A549 (cell line): ENCODE measurements at regions not wholly inside any gene's neighbourhood (a gene's known extent, or its start where the extent isn't known, plus 50 kb on each side); places are given as distances from the start of the nearest gene placed in this dataset.

Experiments
- ATAC-seq, 2 experiments: fragments of 200-7000 bp in 1 of 2; fragments of >200 bp in 1 of 2; cut with Nextera tagmentation in 1 of 2; cut with Tn5 transposase in 1 of 2; 3 replicates each; pipeline versions ENCODE4 v1.8.0 to v1.9.1; 2018 to 2020; ENCODE audit warnings: mild to moderate bottlenecking in 1 of 2, moderate library complexity in 1 of 2
- CTCF ChIA-PET: fragments of 300-600 bp; sonication (Branson Sonifier 250); formaldehyde crosslinking; extraction: SDS; loops from one replicate; lab custom pipeline; 2021; ENCODE audit warnings: antibody characterized with exemption, inconsistent platforms; lab: Yijun Ruan, JAX
- POLR2A ChIA-PET: fragments of 350-600 bp; formaldehyde crosslinking; extraction: SDS; loops from one replicate; lab custom pipeline; 2021; ENCODE audit warnings: antibody characterized with exemption, inconsistent platforms; lab: Yijun Ruan, JAX
- DNase-seq, 2 experiments: peaks; one replicate each; pipeline versions ENCODE4 v3.0.0 to v3.0.0-alpha.2; 2011 to 2016; ENCODE audit warnings: low read depth in 1 of 2, low spot score in 1 of 2
- FAIRE-seq: peaks from 2 replicates; lab custom pipeline; 2011; peaks lifted over from hg19 to GRCh38; lab: Jason Lieb, UNC
- H3K27ac ChIP-seq, 2 experiments: fragments of >200 bp; sonication (Bioruptor Twin); formaldehyde crosslinking; 3 replicates each; pipeline ENCODE4 v1.5.1; 2016 to 2017
- H3K4me1 ChIP-seq: fragments of >200 bp; sonication (Bioruptor Twin); formaldehyde crosslinking; 3 replicates; pipeline ENCODE4 v1.6.1; 2016
- H3K4me2 ChIP-seq: fragments of >200 bp; sonication (Bioruptor Twin); formaldehyde crosslinking; 3 replicates; pipeline ENCODE4 v1.6.1; 2016
- H3K4me3 ChIP-seq: fragments of >200 bp; sonication (Bioruptor Twin); formaldehyde crosslinking; 3 replicates; pipeline ENCODE4 v1.5.1; 2016
- H3K9me3 ChIP-seq: fragments of >200 bp; sonication (Bioruptor Twin); formaldehyde crosslinking; 3 replicates; pipeline ENCODE4 v1.6.1; 2016
- ATOH8 ChIP-seq: fragments of 250-450 bp; sonication (Bioruptor Pico); IDR thresholded peaks from 2 replicates; pipeline ENCODE4 v1.5.0; 2020; ENCODE audit warnings: low read depth, mild to moderate bottlenecking, moderate library complexity
- BHLHE40 ChIP-seq: IDR thresholded peaks from 2 replicates; pipeline ENCODE4 v1.6.1; 2012; ENCODE audit warnings: low read depth, low read length, inconsistent platforms
- CEBPB ChIP-seq, 2 experiments: fragments of >200 bp in 1 of 2; sonication (Bioruptor Twin) in 1 of 2; formaldehyde crosslinking in 1 of 2; IDR thresholded peaks; 2 replicates each; pipeline ENCODE4 v1.6.1; 2012 to 2016
- CHD2 ChIP-seq: fragments of 150-350 bp; IDR thresholded peaks from 2 replicates; pipeline ENCODE4 v1.6.1; 2014; ENCODE audit warnings: low read length; ENCODE audit not compliant: partially characterized antibody
- CTCF ChIP-seq: fragments of >200 bp; sonication (Bioruptor Twin); formaldehyde crosslinking; IDR thresholded peaks from 3 replicates; pipeline ENCODE4 v1.5.1; 2016
- EHMT2 ChIP-seq: fragments of 200-600 bp; sonication (generic); IDR thresholded peaks from 2 replicates; pipeline ENCODE4 v1.6.1; 2016; ENCODE audit warnings: antibody characterized with exemption, low read depth, mild to moderate bottlenecking, moderate library complexity
- EP300 ChIP-seq, 2 experiments: fragments of >200 bp; sonication (Bioruptor Twin); formaldehyde crosslinking; IDR thresholded peaks; 2 replicates in 1 of 2; 3 replicates in 1 of 2; pipeline ENCODE4 v1.6.1; 2016 to 2017
- FOSB ChIP-seq: fragments of 250-450 bp; sonication (Bioruptor Pico); IDR thresholded peaks from 2 replicates; pipeline ENCODE4 v1.5.0; 2020; ENCODE audit warnings: mild to moderate bottlenecking, moderate library complexity
- FOSL2 ChIP-seq, 2 experiments: fragments of 450-650 bp in 1 of 2; fragments of >200 bp in 1 of 2; sonication (Bioruptor Twin) in 1 of 2; formaldehyde crosslinking; IDR thresholded peaks; 2 replicates each; pipeline versions ENCODE4 v1.5.0 to v1.6.1; 2016 to 2020; ENCODE audit warnings: mild to moderate bottlenecking in 1 of 2, moderate library complexity in 1 of 2
- FOXS1 ChIP-seq: fragments of 250-450 bp; sonication (Bioruptor Pico); IDR thresholded peaks from 2 replicates; pipeline ENCODE4 v1.5.0; 2020; ENCODE audit warnings: mild to moderate bottlenecking, moderate library complexity
- HDAC2 ChIP-seq: fragments of 200-600 bp; sonication (generic); IDR thresholded peaks from 2 replicates; pipeline ENCODE4 v1.6.1; 2016
- HES2 ChIP-seq: fragments of >200 bp; sonication (Bioruptor Twin); formaldehyde crosslinking; IDR thresholded peaks from 2 replicates; pipeline ENCODE4 v1.6.1; 2016
- HMGXB4 ChIP-seq: fragments of 250-450 bp; sonication (Bioruptor Pico); IDR thresholded peaks from 2 replicates; pipeline ENCODE4 v1.5.0; 2021; ENCODE audit warnings: mild to moderate bottlenecking, moderate library complexity, borderline replicate concordance
- MAFK ChIP-seq: fragments of 450-650 bp; IDR thresholded peaks from 2 replicates; pipeline ENCODE4 v1.6.1; 2014; ENCODE audit not compliant: partially characterized antibody
- MAX ChIP-seq: IDR thresholded peaks from 2 replicates; pipeline ENCODE4 v1.6.1; 2012
- MYC ChIP-seq: IDR thresholded peaks from 2 replicates; pipeline ENCODE4 v1.6.1; 2012; ENCODE audit warnings: mild to moderate bottlenecking, inconsistent platforms, low read length, improper control_type of control experiment, borderline replicate concordance
- NPAS2 ChIP-seq: fragments of 250-450 bp; sonication (Bioruptor Pico); IDR thresholded peaks from 2 replicates; pipeline ENCODE4 v1.8.0; 2022; ENCODE audit warnings: mild to moderate bottlenecking, moderate library complexity, borderline replicate concordance
- PHF8 ChIP-seq: fragments of 200-600 bp; sonication (generic); IDR thresholded peaks from 2 replicates; pipeline ENCODE4 v1.6.1; 2016; ENCODE audit warnings: low read depth, mild to moderate bottlenecking, antibody characterized with exemption, moderate library complexity, borderline replicate concordance
- POLR2A ChIP-seq: IDR thresholded peaks from 2 replicates; pipeline ENCODE4 v1.6.1; 2012; ENCODE audit warnings: mild to moderate bottlenecking, low read length
- RFX5 ChIP-seq: fragments of 450-650 bp; IDR thresholded peaks from 2 replicates; pipeline ENCODE4 v1.7.1; 2014; ENCODE audit warnings: antibody characterized with exemption, mild to moderate bottlenecking, moderate library complexity
- USF2 ChIP-seq: fragments of 450-650 bp; IDR thresholded peaks from 2 replicates; pipeline ENCODE4 v1.6.1; 2014; ENCODE audit warnings: antibody characterized with exemption
- ZC3H11A ChIP-seq: fragments of 450-650 bp; IDR thresholded peaks from 2 replicates; pipeline ENCODE4 v1.6.1; 2014; ENCODE audit warnings: antibody characterized with exemption, mild to moderate bottlenecking
- ZFP36 ChIP-seq: fragments of 450-650 bp; IDR thresholded peaks from 2 replicates; pipeline ENCODE4 v1.6.1; 2014; ENCODE audit warnings: borderline replicate concordance; ENCODE audit not compliant: partially characterized antibody
- ZNF302 ChIP-seq: fragments of 250-450 bp; sonication (Bioruptor Pico); IDR thresholded peaks from 2 replicates; pipeline ENCODE4 v1.9.0; 2021; ENCODE audit warnings: inconsistent platforms, mild to moderate bottlenecking, moderate library complexity
- WGBS: methylation state at CpG from one replicate; pipeline ENCODE4 v1.1.6; 2017; ENCODE audit errors: missing lambda C conversion rate; 5-methylcytosine and 5-hydroxymethylcytosine counted together

- POLR2A ChIA-PET, result no interaction called here
- Histone ChIP-seq H3K4me2 (no peak overlapping the region), H3K27ac (no peak overlapping the region), H3K4me3 (no peak overlapping the region), H3K9me3 (no peaks in the 10 kb centered on the region), H3K4me1 (no peaks in the 10 kb centered on the region)
- CTCF ChIA-PET, result no interaction called here
- ATAC-seq, result no peak
- no peak for TF ChIP-seq EHMT2
- TF ChIP-seq HDAC2, result no peak
- TF ChIP-seq HMGXB4 (CRISPR knock-in tag), result no peak
- TF ChIP-seq MYC, result no peak
- TF ChIP-seq BHLHE40, result no peak
- no peak for TF ChIP-seq FOSB (CRISPR knock-in tag)
- no peak for TF ChIP-seq ZFP36
- no peak for TF ChIP-seq USF2
- no peak for TF ChIP-seq FOSL2 (IDR thresholded peaks at IDR 0.05)
- no peak for TF ChIP-seq FOSL2 (CRISPR knock-in tag; IDR thresholded peaks at IDR 0.05)
- no peak for TF ChIP-seq MAX
- no peak for TF ChIP-seq HES2
- TF ChIP-seq PHF8, result no peak
- no peak for TF ChIP-seq NPAS2 (CRISPR knock-in tag)
- no peak for TF ChIP-seq CTCF
- TF ChIP-seq ATOH8 (CRISPR knock-in tag), result no peak
- no peak for TF ChIP-seq RFX5
- 25% methylated on average over 4 of the region's 4 CpGs for WGBS
- no peak for DNase-seq
- FAIRE-seq, result no peak
These were observed 260.5 kb downstream of the NEDD1 start for GRCh38 chr12:97167598-97167997.

- under 1% methylated on average over 4 of the region's 4 CpGs for WGBS
- no peak overlapping the region for H3K4me3 ChIP-seq
- CTCF ChIA-PET, result interaction anchor here (0.9 to 1.2 kb wide), 2 partner anchors 18 to 119 kb away, joined by 3 read pairs; no protein-coding TSS in a partner anchor
These were observed 261.7 kb downstream of the NEDD1 start for GRCh38 chr12:97168804-97169203.

More at GRCh38 chr12:97168804-97169203, 261.7 kb downstream of the NEDD1 start:
- no peaks in the 10 kb centered on the region for H3K9me3 ChIP-seq
- no peak for DNase-seq
- no peak for ATAC-seq
- POLR2A ChIA-PET, result no interaction called here
- H3K4me2 ChIP-seq, result no peak overlapping the region
- no peak for FAIRE-seq
- no peak overlapping the region for H3K27ac ChIP-seq
- no peak for TF ChIP-seq FOXS1
- no peak for TF ChIP-seq BHLHE40
- no peak for TF ChIP-seq USF2
- TF ChIP-seq ZNF302, result no peak
- TF ChIP-seq MAFK, result no peak
- TF ChIP-seq ZC3H11A, result no peak
- no peak for TF ChIP-seq PHF8
- TF ChIP-seq POLR2A, result no peak
- no peak for TF ChIP-seq RFX5
- no peak for TF ChIP-seq NPAS2 (CRISPR knock-in tag)
- TF ChIP-seq EP300 (IDR thresholded peaks at IDR 0.05), result no peak
- no peak for TF ChIP-seq EHMT2
- TF ChIP-seq CEBPB (IDR thresholded peaks at IDR 0.05), result no peak
- TF ChIP-seq CHD2, result no peak
- no peaks in the 10 kb centered on the region for H3K4me1 ChIP-seq
